Upper lobe of left lung (tissue), 6 donors: ENCODE measurements at regions not wholly inside any gene's neighbourhood (a gene's known extent, or its start where the extent isn't known, plus 50 kb on each side); places are given as distances from the start of the nearest gene placed in this dataset.
"Not testable (repeated sequence)": the region's sequence is repeated elsewhere in the genome, so short reads cannot be mapped to it uniquely, and the experiment has no call there.

ENCODE experiments used
- ATAC-seq, 2 donors: fragments of 200-7000 bp; cut with Tn5 transposase; one replicate each; pipeline ENCODE4 v1.9.1; 2022; ENCODE audit warnings: mild to moderate bottlenecking in 2 of 2, moderate library complexity in 2 of 2; ENCODE audit not compliant: low FRiP score in 2 of 2
- DNase-seq, 2 donors: peaks; one replicate each; pipeline ENCODE4 v3.0.0-alpha.2; 2019 to 2020
- H3K27ac ChIP-seq, 4 donors: fragments of 200-600 bp; sonication (generic); one replicate each; pipeline ENCODE4 v1.5.1; 2016 to 2019
- H3K27me3 ChIP-seq, 4 donors: fragments of 200-600 bp; sonication (generic); one replicate each; pipeline ENCODE4 v1.5.1; 2017 to 2019
- H3K36me3 ChIP-seq, 4 donors: fragments of 200-600 bp; sonication (generic); one replicate each; pipeline ENCODE4 v1.5.1; 2016 to 2019
- H3K4me1 ChIP-seq, 4 donors: fragments of 200-600 bp; sonication (generic); one replicate each; pipeline ENCODE4 v1.5.1; 2018 to 2019
- H3K4me3 ChIP-seq, 4 donors: fragments of 200-600 bp; sonication (generic); one replicate each; pipeline ENCODE4 v1.5.1; 2017 to 2019; ENCODE audit warnings: mild to moderate bottlenecking in 2 of 4, moderate library complexity in 1 of 4
- H3K9me3 ChIP-seq, 4 donors: fragments of 200-600 bp; sonication (generic); one replicate each; pipeline ENCODE4 v1.5.1; 2018 to 2019
- CTCF ChIP-seq, 6 experiments: fragments of 450-650 bp in 4 of 6; fragments of 200-600 bp in 2 of 6; sonication (generic) in 2 of 6; IDR thresholded peaks; one replicate each; pipeline ENCODE4 v1.5.1; 2016 to 2019; ENCODE audit warnings: antibody characterized with exemption in 6 of 6
- EP300 ChIP-seq, 4 donors: sonication (generic); formaldehyde crosslinking; IDR thresholded peaks; one replicate each; pipeline ENCODE4 v1.5.1; 2017; ENCODE audit warnings: antibody characterized with exemption in 4 of 4, control low read depth in 2 of 4
- POLR2A ChIP-seq, 4 donors: fragments of 450-650 bp; IDR thresholded peaks; one replicate each; pipeline ENCODE4 v1.5.1; 2016 to 2017; ENCODE audit warnings: antibody characterized with exemption in 4 of 4, mild to moderate bottlenecking in 2 of 4
- POLR2AphosphoS5 ChIP-seq, 2 donors: sonication (generic); formaldehyde crosslinking; IDR thresholded peaks; one replicate each; pipeline ENCODE4 v1.5.1; 2017; ENCODE audit warnings: antibody characterized with exemption in 2 of 2
- WGBS, 2 donors: methylation state at CpG; one replicate each; pipeline ENCODE4 v1.1.5; 2017 to 2018; 5-methylcytosine and 5-hydroxymethylcytosine counted together
- donor health status: DM: no; HTN: no; CAD: no; lungs with moderate emphysema.
- donor health status: DM: no; HTN: yes; CAD: no; lungs with severe emphysema.

GRCh38 chr12:20003252-20003651 is 365.1 kb upstream of the PDE3A start:
- Histone ChIP-seq H3K36me3 (no peaks in the 10 kb centered on the region), H3K4me3 (no peak overlapping the region), H3K27me3 (no peaks in the 10 kb centered on the region), H3K27ac (no peak overlapping the region), H3K4me1 (no peaks in the 10 kb centered on the region), H3K9me3 (no peaks in the 10 kb centered on the region)
- no peak for TF ChIP-seq POLR2A (IDR thresholded peaks at IDR 0.05)
- no peak for TF ChIP-seq POLR2AphosphoS5 (IDR thresholded peaks at IDR 0.05)
- TF ChIP-seq CTCF (IDR thresholded peaks at IDR 0.05), result no peak
- TF ChIP-seq EP300 (IDR thresholded peaks at IDR 0.05), result no peak
- DNase-seq (no peak), ATAC-seq (no peak)
- WGBS, 2 donors, result 91% methylated on average over 2 of the region's 2 CpGs

- no peaks in the 10 kb centered on the region for H3K9me3 ChIP-seq
Measured at GRCh38 chr12:20004952-20005351, 363.4 kb upstream of the PDE3A start.

DNA sequence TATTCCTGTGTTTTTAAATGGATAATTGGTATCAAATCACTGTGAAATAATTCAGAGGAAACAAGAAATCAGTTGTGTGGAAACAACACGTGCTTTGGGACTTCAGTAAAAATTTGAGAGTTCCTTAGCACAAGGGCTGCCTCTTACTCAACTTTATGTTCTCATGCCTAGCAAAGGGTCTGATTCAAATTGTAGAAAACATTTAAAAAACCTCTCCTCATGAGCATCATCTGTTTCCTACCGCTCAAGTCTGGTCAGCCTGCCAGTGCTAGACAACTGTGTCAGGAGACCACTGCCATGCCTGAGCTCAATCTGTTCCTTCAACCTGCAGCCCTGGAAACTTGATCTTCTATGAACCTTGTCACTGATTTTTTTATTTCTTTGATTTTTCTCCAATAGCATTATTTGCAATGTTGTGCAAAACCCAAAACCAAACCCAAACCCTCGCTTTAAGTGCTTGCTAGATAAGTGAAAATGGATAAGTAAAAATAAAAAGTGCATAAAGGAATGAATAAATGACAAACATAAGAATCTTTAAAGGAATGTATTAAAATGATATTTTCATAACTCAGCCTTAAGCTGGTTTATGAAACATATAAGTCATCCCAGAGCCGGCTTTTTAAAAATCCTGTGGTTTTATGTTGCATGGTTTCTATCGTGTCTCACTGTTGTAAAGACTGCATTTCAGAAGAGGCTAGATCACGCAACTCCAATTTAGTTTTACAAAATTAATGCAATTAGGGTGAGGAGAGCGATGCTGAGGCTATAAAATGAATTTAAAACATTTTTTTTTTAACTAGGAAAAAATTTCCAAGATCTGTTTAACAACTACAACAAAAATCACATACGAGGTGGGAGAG is 361.2 kb upstream of the PDE3A start:
- Histone ChIP-seq H3K9me3 (no peaks in the 10 kb centered on the region), H3K27ac (no peak overlapping the region), H3K36me3 (no peaks in the 10 kb centered on the region), H3K4me1 (peaks cover 0 to 7% (median 0%) of the 10 kb centered on the region in 4 donors), H3K27me3 (no peaks in the 10 kb centered on the region), H3K4me3 (no peak overlapping the region)
- WGBS, 2 donors, result 81 to 86% methylated on average over 8 of the region's 8 CpGs
- DNase-seq, result no peak
- ATAC-seq, result no peak
- TF ChIP-seq POLR2A (IDR thresholded peaks at IDR 0.05), result no peak
- no peak for TF ChIP-seq CTCF (IDR thresholded peaks at IDR 0.05)
- no peak for TF ChIP-seq POLR2AphosphoS5 (IDR thresholded peaks at IDR 0.05)
- no peak for TF ChIP-seq EP300 (IDR thresholded peaks at IDR 0.05)

More at GRCh38 chr12:20004952-20005351, 363.4 kb upstream of the PDE3A start:
- ATAC-seq (no peak), DNase-seq (no peak)
- Histone ChIP-seq H3K4me3 (no peak overlapping the region), H3K36me3 (no peaks in the 10 kb centered on the region), H3K27me3 (no peaks in the 10 kb centered on the region), H3K4me1 (no peaks in the 10 kb centered on the region), H3K27ac (no peak overlapping the region)
- TF ChIP-seq POLR2AphosphoS5 (IDR thresholded peaks at IDR 0.05) (no peak), EP300 (IDR thresholded peaks at IDR 0.05) (no peak), POLR2A (IDR thresholded peaks at IDR 0.05) (no peak), CTCF (IDR thresholded peaks at IDR 0.05) (no peak)
- 68 to 95% methylated on average over 2 of the region's 2 CpGs for WGBS, 2 donors

- H3K4me1 ChIP-seq, H3K36me3 ChIP-seq, DNase-seq, H3K27ac ChIP-seq, ATAC-seq, H3K4me3 ChIP-seq, H3K27me3 ChIP-seq, H3K9me3 ChIP-seq: not testable (repeated sequence)
- 95 to 99% methylated on average over 8 of the region's 8 CpGs for WGBS, 2 donors
Measured at GRCh38 chr12:20009965-20010364, 358.4 kb upstream of the PDE3A start.

DNA sequence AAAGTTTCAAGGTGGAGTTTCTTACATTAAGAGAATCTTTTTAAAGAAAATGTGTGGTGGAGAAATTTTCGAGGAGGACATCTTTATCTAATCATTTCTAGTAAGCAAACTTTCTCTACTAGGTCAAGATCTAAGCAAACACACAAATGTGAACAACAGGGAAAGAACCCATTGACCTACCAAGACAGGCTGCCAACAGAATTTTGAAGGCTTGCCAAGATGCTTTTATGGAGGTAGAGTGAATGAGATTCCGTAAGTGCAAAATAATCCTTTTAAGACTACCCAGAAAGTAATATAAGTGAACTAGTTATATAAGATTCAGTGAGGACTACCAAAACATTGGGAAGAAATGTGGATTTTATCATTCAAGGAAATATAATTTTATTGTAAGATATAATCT is 357.1 kb upstream of the PDE3A start:
- no peaks in the 10 kb centered on the region for H3K9me3 ChIP-seq
- DNase-seq (peak in 1 of 2 donors; percentile 54), ATAC-seq (no peak)
- peaks cover 0 to 7% (median 0%) of the 10 kb centered on the region in 4 donors for H3K4me1 ChIP-seq
- H3K27ac ChIP-seq, result no peak overlapping the region
- H3K36me3 ChIP-seq, result no peaks in the 10 kb centered on the region
- TF ChIP-seq POLR2A (IDR thresholded peaks at IDR 0.05) (no peak), CTCF (IDR thresholded peaks at IDR 0.05) (no peak), EP300 (IDR thresholded peaks at IDR 0.05) (no peak), POLR2AphosphoS5 (IDR thresholded peaks at IDR 0.05) (no peak)
- H3K4me3 ChIP-seq, result no peak overlapping the region
- 26 to 35% methylated on average over 2 of the region's 2 CpGs for WGBS, 2 donors
- H3K27me3 ChIP-seq, result no peaks in the 10 kb centered on the region
